NCI-H510A (cell line): ENCODE measurements at regions not wholly inside any gene's neighbourhood (a gene's known extent, or its start where the extent isn't known, plus 50 kb on each side); places are given as distances from the start of the nearest gene placed in this dataset.
"Not testable (repeated sequence)": the region's sequence is repeated elsewhere in the genome, so short reads cannot be mapped to it uniquely, and the experiment has no call there.

ENCODE experiments used
- DNase-seq: peaks from one replicate; lab custom pipeline; 2025; lab: John Stamatoyannopoulos, UW

DNA sequence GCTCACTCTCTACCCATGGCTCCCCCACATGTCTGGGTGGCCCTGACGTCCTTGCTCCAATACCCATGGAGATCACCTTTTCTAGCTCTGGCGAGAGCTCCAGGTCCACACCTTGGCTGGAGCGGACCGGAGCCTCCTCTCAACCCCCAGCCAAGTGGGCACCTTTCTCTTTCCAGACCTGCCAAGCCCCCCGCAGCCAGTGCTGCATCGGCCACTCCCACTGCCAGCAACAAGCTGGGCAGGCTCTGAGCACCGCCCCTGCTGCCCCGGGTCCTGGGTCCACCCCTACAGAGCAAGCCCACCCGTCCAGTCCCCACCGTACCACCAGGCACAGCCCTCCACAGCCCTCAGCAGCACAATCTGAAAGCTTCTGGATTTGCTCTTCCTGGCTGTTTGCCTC, 98.2 kb upstream of the C14orf180 start:
- no peak for DNase-seq

- not testable (repeated sequence) for DNase-seq
Measured at GRCh38 chr14:104482017-104482416, 97.5 kb upstream of the C14orf180 start.

- DNase-seq: no peak
Measured at GRCh38 chr14:104486222-104486923, 93.2 kb upstream of the C14orf180 start.

- no peak for DNase-seq
Measured at GRCh38 chr14:104494483-104494882, 85.1 kb upstream of the C14orf180 start.

DNA sequence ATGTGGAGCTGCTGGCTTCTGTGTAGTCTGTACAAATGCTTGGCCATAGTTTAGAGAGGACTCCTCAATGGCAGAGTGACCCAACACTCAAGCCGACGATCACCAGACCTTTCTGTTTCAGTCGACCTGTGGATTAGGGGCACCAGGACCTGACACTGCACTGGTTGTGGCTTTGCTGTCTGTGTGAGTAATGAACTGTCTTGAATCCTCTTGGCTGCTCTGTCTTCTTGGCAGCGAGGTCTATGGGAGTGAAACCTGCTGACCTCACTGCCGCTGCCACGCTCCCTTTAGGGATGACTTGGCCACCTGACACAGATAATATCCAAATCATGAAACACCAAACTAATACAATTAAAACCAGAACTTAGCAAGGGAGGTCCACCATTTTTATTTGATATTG, 83.5 kb upstream of the C14orf180 start:
- DNase-seq: no peak

GRCh38 chr14:104499784-104500760, 79.5 kb upstream of the C14orf180 start:
- DNase-seq: no peak

DNA sequence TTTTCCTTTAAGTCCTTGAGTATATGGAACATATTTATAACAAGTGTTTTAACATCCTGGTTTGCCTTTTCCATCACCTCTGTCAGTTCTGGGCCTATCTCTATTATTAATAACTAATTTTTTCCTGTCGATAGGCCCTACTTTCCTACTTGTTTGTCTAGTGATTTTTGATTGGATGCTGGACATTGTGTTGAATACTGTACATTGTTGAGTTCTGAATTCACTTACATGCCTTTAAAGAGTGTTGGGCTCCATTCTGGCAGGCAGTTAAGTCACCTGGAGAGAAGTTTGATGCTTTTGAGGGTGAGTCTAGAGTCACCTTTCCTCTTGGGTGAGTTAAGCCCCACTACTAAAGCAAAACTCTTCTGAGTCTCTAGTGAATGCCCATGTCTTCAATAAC, 77.5 kb upstream of the C14orf180 start:
- DNase-seq: no peak

GRCh38 chr14:104503691-104504090, 75.9 kb upstream of the C14orf180 start:
- no peak for DNase-seq

DNA sequence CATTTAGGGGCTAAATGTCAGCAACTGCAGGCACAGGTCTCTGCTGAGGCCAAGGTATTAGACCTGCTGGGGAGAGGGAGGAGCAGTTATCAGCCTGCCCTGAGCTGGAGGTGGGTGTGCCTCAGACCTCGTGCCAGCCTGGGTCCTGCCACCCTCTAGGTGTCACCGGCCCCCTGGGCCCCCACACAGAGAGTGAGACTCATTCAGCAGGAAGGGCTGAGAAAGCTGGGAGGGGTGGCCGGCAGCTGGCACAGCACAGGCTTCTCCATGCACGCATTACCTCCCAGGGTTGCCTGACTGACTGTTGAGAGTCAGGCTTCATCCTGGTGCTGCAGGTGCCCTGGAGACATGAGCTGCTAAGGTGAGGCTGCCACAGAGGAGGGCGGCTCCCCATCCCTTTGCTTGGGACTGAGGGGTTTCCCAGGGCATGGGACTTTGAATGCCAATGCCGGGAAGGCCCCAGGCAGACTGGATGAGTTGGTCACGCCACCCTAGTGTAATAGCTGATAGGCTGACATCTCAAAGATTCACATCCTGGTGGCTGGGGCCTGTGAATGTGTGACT, 75.3 kb upstream of the C14orf180 start:
- DNase-seq: no peak

- DNase-seq: no peak
Measured at GRCh38 chr14:104505085-104506074, 74.2 kb upstream of the C14orf180 start.

DNA sequence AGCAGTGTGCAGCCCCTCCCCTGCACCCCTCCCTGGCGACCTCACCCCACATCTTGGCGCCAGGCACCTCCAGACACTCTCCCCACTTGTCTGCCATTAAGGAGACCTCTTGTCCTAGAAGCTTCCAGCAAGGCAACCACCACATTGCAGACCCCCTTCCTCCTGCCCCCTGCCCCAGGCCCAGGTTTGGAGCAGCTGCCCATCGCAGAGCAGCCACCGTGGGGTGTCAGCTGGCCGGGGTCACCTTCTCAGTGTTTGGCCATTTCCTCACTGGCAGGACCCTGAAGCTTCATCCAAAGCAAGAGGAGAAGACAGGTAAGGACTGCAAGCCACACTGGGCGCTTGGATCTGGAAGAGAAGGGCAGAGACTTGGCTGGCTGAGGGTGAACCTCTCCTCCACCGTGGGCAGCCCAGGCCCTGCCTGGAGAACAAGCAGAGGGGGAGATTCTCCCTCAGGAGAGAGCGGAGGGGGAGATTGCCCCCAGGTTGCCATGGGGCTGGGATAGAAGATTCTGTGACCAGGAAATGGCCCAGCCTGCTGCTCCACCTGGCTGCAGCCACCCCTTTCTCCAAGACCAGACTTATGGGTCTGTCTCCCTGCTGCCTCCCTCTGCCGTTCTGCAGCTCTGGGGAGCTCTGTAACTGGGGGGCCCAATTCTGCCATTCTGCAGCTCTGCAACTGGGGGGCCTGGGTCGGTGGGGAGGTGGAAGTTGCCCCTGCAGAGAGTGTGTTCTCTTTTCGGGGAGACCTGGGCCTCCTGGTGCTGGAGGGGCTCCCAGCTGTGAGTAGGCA, 72.9 kb upstream of the C14orf180 start:
- DNase-seq: no peak

DNA sequence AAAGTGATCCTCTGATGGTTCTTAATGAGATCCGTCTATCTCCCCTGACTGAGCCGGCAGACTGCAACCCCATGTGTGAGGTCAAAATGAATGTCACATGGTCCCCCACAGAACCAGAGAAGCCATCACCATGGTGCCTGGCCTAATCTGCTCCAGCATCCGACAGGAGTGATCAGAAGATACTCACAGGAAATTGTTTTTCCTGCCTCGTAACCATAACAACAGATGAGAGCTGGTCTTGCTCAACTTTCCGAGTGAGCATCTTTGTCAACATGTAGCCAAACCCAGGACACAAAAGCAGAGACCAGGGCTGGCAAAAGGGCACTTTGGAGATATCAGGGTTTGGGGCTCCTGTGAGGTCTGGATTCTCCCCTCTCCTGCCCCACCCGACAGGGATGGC, 72.1 kb upstream of the C14orf180 start:
- DNase-seq: no peak

DNA sequence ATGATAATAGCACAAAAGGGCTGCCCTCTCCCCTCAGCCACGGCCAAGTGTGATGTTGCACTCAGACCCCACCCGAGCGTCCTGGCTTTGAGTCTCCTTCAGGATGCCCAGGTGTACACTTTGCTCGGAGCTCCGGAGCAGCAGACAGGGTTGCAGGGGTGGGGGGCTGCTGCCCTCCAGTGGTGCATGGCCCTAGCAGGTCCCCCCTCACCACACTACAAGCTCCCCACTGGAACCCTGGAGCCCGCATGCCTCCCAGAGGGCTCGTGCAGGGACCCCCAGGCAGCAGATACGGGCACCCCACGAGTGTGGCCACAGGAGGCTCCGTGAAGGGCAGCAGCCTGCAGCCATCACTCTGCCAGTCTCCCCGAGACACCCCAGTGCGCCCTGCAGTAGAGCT, 69.9 kb upstream of the C14orf180 start:
- no peak for DNase-seq

DNA sequence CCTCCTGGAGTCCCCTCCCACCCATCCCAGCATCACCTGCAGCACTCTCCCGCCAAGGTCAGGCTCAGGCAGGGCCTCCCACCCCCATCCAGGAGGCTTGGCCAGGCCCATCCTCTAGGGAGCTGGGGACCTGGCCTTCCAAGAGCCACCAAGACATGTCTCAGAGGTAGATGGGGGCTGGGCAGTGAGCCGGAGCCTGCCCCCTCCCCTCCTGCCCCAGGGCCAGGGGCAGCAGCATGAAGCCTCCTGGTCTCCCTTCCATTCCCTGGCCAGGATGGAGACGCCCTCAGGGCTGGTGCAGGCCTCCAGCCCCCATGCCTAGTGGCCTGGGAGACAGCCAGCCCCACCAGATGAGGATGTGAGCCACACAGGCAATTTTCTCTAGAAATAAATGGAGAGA, 69.3 kb upstream of the C14orf180 start:
- no peak for DNase-seq

DNA sequence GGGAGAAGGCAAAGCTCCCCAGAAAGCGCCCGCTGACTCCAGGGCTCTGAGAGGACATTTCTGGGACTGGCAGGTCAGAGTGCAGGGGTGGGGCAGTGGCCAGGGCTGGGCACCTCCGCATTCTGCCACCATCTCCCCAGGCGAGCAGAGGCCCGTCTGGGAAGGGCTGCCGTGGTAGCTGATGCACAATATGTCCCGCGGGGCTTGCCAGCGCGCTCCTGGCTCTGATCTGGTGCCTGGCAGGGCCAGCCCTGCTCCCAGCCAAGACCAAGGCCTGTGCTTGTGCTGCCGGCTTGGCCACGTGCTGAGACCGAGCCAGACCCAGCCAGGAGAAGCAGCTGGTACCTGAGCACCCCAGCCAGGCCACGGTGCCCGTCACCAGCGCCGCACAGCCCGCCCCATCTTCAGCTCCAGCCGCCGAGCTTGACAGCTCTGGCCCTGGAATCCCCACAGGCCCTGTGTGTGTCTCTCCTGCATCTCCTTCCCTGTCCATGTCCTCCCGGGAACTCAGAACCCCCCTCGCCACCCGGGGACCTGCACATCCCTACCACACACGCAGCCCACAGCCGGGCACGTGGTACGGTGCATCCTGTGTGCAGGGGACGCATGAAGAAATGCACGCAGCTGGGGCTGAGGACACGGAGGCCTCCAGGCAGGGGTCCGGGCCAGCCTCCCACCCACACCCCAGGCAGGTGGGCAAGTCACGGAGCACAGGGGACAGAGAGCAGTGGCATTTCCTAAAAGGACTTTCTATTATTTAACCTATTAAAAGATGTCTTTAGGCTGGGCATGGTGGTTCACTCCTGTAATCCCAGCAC, 68.6 kb upstream of the C14orf180 start:
- DNase-seq: no peak

- no peak for DNase-seq
Measured at GRCh38 chr14:104512061-104512460, 67.5 kb upstream of the C14orf180 start.

DNA sequence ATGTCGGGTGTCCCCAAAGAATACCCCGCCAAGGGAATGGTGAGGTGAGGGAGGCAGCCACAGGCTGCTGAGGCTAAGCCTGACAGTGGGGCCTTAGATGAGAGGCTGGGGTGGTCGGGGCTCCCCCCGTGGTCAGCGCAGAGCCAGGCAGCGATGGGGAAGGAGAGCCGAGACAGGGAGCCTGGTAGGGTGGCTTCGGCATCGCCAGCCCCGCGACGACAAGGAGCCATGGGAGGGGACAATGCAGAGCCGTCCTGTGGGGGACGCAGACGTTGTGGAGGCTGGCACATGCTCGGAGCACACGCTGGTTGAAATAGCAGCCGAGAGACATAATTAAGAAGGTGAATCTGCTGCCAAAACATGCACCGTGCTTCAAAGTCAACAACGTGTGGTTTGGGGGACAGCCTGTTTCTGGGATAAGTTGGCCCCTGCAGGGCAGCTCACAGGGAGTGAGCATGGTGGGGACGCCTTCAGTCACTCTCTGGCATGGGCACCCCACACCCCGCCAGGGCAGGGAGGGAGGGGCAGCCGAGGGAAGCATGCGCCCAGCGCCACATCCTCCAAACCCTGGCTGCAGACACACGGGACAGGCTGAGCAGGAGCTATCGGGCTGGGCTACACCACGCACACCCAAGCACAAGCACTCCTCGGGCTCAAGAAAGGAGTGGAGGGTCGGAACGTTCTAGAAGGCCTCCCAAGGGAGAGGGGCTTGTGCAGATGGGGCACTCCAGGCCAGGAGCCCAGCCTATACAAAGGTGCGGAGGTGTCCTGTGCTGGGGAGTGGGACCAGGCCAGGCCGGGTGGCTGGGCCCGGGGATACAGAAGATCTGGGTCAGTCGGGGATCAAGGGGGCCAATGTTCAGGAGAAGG, 66.6 kb upstream of the C14orf180 start:
- DNase-seq: no peak

DNA sequence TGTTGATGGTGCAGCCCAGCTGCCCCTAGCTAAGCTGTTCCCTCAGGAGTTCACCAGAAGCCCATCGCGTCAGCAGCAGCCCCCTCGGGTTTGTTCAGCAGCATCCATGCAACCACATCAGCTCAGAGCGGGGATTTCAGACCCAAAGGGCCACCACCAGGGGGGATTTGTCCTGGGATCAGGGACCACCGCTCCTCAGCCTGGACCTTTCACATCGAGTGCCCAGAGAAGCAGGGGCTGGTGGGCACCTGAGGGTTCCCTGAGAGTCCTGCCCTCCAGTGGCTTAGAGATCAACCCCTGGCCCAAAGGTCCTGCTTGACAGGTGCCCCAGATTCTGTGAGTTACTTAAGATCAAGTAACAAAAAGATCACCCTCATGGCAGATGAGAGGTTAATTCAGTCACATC, 65.9 kb upstream of the C14orf180 start:
- no peak for DNase-seq
